Stimulated activated CD8-positive, alpha-beta memory T cell treated with anti-CD3 and anti-CD28 coated beads, Interleukin-15, amount 100 ng/mL, for 24 hours (primary cell): ENCODE measurements at regions not wholly inside any gene's neighbourhood (a gene's known extent, or its start where the extent isn't known, plus 50 kb on each side); places are given as distances from the start of the nearest gene placed in this dataset.

Experiments
- DNase-seq: peaks from one replicate; pipeline ENCODE4 v3.0.0-alpha.2; 2020; ENCODE audit warnings: low read depth

DNA sequence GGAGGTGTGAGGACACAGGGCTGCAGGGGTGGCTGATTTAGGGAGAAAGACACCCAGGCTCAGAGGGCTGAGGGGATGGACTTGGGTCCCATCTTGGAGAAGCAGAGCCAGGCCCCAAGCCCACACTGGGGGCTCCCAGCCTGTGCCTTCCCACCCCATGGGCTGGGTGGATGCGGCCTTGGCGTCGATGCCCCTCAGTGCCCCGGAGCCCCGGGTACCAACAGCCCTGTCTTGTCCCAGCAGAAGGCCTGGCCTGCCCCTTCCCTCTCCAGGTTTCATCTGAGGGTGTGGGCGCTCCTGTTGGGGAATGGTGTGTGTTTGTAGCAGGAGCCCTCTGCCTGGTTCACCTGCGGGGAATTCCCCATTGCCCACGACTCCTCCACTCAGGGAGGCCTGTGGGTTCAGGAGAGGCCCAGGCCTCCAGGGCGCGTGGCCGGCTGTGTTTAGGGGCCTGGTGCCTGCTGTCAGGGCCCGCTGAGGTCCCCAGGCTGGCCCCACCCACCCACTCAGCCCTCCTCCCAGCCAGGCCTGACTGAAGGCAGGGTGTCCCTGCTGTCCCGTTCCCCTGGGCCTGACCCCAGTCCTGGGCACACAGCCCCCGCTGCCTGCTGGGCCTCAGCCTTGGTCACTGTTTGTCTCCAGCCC lies 51.1 kb upstream of the BEGAIN start:
- DNase-seq: no peak

DNA sequence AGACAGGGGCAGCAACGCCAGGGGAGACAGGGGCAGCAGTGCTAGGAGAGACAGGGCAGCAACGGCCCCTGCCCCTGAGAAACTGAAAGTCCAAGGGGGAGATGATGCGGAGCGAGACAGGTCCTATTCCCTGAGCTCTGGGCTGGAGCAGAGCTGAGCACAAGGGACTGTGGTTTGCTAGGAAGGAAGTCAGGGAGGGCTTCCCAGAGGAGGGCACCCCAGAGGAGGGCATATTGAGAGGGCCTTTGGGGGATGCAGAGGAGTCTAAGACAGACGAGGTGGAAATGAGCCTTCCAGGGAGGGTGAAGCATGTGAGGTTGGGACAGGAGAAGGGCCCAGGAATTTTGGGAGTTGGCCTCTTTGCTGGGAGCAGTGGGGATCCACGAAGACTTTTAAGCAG lies 52.1 kb upstream of the BEGAIN start:
- DNase-seq: no peak

DNA sequence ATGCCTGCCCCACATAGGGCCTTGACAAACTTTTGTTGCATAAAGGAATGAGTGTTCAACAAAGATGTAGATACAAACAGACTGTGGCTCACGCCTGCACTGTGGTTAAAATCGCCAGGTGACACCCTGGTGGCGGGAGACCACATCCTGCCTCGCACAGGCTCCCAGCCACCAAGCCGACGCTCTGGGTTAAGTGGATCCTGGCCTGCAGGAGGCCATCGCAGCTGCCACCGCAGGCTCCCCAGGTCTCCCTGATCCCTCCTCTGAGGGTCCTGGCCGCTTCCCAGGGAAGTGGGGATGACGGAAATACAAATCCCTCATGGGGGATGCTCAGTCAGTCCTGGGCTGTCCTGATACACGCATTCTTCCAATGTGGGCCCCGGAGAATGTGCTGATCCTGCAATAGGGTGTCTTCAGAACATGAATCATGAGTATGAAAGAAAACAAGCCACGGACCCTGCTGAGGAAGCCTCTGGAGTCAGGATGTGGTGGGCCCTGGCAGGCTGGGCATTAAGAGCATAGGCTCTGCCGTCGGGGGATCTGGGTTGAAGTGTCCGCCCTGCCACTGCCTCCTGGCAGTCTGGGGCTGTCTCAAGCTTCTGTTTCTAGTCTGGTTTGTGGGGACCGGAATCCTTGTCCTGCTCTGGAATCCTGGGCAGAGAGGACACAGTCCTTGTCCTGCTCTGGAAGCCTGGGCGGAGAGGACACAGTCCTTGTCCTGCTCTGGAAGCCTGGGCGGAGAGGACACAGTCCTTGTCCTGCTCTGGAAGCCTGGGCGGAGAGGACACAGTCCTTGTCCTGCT lies 53.5 kb upstream of the BEGAIN start:
- peak; percentile 31 for DNase-seq

DNA sequence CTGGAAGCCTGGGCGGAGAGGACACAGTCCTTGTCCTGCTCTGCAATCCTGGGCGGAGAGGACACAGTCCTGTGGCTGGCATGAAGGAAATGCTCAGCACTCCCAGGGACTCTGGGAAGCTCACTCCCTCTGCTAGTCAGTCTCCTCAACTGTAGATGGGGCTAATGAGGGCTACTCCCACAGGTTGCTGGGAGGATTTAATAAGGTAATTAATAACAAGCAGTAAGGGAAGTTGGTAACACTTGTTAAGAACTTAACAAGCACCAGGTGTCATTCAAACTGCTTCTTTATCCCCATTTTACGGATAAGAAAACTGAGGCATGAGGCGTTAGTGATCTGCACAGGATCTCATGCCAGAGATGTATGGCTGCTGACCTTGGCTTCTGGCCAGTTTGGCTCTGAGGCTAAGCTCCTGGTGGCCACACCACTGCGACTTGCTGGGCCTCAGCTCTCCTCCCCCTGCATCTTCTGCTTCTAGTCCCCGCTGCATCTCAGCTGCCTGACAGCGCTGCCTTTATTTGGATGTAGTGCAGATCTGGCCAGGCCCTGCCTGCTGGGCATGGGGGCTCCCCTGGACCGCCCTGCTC lies 54.1 kb upstream of the BEGAIN start:
- no peak for DNase-seq

DNA sequence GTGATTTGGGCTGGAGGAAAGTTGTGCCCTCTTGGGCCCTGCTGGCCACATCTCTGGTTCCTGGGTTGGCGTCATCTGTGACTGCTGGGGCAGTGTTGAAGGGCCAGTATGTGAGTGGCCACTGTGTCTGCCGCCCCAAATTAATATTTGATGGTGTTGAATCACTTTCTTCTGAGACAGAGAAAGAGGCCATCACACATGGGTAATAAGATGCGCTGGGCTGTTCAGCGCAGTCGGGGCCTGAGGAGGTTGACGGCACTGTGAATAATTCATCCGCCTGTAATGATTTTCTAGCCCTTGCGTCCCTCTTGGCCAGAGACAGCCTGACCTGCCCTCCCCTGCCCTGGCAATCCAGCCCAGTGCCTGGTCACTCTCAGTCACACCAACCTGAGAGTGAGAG lies 56.2 kb upstream of the BEGAIN start:
- no peak for DNase-seq

DNA sequence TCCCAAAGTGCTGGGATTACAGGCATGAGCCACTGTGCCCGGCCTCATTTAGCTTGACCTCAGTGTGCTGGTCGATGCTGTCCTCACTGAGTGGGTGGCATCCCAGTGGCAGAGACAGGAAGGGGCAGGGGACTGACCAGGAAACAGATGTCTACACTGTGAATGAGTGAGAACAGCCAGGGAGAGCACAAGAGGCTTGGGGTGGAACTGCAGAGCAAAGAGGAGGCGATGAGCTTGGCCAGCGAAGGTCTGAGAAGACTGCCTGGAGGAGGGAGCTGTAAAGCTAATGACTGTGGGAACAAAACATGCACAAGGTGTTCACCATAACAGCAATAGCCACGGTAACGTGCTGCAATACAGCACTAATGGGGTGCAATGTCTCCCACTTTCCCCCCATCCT lies 57.2 kb upstream of the BEGAIN start:
- DNase-seq: no peak

DNA sequence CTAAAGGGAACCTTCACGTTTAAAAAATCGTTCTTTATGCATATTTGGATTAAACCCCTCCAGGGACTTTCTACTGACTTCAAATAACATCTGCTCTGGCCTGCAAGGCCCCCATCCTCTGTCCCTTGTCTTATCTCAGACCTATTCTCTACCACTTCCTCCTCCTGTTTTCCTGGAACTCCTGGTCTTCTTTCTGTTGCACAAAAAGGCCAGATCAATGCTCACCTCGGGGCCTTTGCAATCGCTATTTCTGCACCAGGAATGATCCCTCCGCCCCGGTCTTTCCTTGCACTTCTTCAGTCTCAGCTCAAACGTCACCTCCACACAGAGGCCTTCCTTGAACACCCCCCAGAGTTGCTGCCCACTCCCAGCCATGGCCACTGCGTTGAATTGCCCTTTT lies 57.6 kb upstream of the BEGAIN start:
- DNase-seq: no peak

DNA sequence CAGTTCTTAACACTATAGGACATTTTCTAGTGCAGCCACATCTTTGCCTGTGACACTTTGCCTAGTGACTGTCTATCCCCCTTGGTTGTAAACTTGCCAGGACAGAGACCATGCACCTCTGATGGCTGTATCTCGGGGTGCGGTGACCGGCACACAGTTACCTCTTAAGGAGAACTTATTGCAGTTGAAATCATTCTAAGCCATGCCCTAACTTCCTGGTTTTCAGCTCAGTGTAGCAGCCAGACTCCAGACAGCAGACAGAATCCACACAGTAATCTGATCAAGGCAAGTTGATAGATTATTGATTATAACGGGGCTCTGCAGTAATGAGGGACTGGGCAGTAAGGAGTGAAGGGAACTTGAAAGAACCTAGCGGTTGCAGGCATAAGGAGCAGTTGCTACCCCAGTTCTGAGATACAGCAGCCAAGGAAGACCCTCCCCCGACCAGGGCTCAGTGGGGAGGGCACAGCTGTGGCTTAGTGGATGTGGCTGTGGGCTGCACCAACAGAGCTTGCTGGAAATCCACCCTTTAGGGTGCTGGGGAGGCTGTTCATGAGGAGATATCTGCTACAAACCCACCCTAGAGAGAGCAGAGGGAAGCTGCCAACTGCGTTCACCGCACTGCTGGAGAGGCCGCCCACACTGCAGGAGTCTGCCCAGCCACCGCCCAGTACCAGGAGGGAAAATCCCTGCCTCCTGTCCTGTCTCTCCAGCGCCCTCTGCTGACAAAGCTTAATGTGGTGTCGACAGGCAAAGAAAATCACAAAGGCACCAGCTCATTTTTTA lies 58.2 kb upstream of the BEGAIN start:
- DNase-seq: peak; percentile 71

DNA sequence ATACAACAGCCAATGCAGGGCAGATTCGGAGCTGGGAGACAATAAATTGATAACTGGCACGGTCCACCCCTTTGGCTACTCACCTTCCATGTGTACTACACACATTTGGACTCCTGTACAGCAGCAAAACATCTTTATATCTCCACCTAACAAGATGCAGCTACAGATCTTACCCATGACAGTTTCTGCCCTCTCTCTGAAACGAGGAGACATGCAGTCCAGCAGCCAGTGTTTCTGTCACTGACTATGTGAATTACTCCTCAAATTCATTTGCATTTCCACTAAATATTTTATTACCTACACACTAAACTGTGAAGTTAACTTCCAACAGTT lies 58.7 kb upstream of the BEGAIN start:
- no peak for DNase-seq

DNA sequence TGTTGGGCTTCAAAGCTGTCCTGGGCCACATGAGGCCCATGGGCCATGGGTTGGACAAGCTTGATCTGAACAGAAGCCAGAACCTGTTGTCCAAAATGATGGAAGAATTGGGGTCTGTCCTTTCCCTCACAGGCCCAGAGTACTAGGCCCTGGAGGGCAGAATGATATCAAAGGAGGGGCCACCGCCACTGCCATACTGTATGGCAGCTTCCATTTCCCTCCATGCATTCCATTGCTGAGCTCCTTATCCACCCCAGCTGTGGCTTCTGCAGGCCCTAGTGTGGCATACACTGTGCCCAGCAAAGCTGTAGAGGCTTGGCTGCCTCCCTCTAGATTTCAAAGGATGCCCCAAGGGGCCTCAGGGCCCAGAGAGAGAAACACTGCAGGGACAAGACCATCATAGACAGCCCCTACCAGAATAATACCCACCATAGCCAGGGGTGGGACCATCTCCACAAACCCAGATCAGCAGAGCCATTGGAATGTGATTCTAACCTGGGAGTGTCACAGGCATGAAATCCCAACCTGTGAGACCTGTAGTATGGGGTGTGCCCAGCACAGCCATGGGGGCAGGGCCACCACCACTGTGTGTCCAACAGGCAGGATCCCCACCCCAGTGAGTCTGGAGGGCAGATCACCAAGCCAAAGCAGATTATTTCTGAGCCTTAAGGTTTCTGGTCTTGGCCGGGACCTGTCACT lies 61.4 kb upstream of the BEGAIN start:
- no peak for DNase-seq

DNA sequence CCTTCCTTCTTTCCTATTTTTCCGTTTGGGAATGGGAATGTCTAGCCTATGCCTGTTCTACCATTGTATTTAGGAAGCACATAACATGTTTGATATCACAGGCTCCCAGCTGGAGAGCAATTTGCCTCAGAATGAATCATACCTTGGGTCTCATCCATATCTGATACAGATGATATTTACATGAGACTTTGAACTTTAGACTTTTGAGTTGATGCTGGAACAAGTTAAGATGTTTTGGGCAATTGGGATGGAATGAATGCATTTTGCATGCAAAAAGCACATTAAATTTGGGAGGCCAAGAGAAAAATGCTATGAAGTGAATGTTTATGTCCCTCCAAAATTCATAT lies 61.9 kb upstream of the BEGAIN start:
- DNase-seq: no peak

DNA sequence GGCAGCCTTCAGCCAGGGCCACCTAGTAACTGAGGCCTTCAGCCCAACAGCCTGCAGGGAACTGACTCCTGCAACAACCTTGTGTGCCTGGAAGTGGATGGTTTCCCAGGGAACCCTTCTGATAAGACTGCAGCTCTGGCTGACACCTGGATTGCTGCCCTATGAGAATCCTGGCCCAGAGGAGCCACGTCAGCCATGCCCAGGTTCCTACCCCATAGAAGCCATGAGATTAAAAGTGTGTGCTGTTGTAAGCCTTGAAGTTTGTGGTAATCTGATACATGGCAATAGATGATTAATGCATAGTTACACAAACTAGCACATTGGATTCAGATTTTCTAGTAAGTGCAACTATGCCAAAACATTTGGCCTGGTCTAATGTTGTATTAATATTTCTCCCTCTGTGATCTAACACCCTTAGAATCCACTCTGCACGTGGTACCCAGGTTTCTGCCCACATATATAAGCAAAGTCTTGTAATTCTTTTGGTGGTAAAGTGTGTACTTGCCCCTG lies 64.8 kb upstream of the BEGAIN start:
- no peak for DNase-seq

DNA sequence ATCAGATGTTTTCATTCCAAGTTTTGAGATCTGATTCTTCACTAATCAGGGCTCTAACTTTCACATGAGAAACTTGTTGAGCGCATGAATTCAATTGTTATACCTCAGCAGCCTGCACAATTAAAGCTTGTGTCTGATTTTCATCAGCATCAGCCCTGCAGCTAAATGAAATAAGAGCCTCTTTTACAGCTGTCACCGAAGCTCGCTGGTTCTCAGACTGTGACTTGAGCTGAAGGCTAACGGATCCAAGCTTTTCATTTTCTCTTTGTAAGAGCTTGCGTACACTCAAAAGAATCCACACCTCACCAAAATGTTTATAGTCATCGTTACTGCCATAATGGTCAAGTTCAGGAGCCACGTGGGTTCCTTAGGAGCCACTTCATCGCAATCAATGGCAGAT lies 65.5 kb upstream of the BEGAIN start:
- DNase-seq: no peak

DNA sequence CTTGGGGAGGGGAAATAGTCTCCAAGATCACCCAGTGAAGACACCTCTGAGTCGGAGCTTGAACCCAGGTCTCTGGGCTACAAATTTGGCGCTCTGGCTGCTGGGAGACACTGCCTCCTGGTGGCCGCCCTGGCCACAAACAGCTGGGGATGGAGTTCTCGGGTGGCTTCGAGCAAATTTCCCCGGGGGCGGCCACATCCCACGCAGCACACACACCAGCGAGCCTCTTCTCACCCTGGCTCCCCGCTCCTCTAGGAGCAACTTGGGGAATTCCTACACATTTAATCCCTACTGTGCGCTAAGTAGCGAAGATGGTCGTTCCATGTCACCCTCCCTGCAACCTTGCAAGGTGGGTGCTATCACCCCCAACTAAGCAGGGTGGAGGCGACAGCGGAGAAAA lies 66.2 kb upstream of the BEGAIN start:
- DNase-seq: no peak

DNA sequence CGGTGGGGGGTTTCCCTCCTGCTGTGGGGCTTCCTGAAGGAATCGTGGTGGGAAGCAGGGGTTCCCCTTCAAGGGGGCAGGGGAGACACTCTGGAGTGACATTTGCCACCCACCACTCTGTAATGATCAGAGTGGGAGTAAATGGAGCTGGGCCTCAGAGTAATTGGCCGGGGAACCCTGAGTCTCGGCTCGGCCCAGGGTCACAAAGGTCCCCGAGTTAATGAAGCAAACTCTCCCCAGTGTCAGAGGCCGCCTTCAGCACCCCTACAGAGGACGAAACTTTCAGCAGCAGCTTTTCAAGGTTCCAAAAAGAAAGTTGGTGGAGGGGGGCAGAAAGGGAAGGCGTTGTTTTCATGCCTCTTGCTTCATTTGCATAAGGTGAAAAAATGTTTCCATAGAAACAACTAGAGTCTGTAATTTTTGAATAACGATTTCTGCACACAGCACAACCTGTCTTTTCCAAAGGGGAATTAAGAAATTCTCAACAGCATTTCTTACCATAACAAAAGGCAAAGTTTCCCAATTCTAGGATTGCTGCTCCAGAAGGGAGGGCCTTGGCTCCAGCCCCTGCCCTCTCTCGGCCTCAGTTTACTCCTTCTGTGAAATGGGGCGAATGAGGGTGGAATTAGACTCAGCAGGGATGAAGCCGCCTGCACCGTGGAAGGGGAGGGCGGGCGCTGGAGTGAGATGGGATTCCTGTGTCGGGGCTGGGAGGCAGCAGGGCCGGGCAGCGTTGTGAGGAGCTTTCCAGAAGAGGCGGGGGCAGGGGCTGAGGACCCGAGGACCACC lies 67.0 kb upstream of the BEGAIN start:
- no peak for DNase-seq

DNA sequence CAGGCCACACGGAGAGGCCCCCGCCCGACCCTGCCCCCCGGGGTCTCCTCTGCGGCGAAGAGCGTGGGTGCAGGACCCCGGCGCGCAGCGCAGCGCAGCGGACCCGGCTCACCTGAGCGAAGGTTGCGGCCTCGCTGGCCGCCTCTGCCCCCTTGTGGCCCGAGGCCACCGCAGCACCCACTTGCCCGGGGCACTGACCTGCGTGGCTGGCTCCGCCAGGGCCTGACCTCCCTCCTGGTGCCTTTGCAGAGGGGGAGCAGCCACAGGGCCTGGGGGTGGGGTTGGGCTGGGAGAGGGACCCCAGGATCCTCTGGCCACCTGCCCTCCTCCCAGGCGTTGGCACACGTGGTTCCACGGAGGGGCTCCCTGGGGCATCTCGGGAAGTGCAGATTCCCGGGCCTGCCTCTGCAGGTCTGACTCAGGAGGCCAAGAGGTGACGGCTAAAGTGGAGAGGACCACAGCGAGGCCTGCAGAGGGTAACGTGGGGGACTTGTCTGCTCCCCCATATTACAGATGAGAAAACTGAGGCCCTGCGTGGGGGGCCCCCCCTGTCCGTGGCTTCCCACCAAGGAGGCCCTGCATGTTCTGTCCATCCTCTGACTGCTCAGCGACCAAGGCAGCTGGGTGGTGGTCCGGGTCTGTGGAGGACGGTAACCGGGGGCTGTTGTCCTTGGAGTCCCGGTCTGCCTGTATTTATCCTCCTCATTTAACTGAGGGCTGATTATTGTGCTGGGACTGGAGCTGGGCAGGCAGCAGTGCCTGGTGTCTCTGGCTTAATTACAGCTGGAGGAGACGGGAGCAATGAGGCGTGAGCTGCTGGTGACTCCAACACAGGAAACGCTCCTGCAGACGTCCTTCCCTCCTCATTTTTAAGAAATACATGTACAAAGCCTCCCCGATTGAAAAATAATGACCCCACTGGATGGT lies 67.9 kb upstream of the BEGAIN start:
- DNase-seq: no peak

DNA sequence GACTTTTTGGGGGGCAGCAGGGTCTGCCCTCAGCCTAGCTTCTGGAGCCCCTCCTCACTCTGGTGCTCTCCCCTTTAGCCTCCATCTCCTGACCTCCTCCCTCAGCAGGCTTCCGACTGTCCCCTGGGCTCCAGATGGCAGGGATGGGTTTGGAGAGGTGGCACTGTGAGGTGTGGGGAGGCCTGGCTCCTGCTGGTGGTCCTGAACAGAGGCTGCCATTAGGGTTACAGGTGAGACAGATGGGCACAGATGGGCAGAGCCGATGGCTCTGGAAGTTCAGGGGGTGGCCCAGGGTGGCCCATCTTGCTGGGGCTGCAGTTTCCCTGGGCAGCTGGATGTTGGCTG lies 68.5 kb upstream of the BEGAIN start:
- DNase-seq: no peak

DNA sequence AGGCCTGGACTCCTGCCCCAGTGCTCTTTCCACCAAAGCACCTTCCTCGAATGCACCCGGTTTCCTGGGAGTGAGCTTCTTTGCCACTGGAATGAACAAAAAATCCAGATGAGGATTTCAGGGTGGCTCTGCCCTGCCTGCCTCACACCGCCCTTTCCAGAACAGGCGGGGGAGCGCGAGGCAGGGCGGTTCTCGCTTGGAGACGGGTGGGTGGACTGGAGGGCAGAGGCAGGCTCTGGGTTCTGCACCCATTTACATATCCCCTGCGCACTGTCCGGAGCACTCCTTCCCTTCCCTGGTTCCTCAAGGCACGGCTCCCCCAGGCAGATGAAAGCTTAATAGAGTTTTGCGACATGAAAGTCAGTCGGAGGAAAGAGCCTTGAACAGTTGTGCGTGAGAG lies 69.7 kb upstream of the DLK1 start:
- no peak for DNase-seq

DNA sequence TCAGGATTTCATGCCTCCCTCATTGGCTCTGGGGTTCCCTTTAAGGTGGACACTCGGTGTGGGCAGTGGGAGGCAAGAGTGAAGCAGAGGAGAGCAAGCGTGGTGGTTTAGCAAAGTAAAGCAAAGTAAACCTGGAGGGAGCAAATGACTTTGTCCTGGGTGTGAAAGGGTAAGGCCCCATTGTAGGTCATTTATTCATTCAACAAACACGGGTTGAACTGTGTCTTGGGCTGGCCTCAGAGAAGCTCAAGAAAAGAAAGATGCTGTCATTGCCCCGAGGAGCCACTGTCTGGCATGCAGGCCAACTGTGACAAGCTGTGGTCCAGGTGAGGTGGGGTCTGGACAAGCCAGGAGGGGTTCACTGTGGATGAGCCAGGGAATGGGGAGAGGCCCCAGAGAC lies 68.9 kb upstream of the DLK1 start:
- no peak for DNase-seq

DNA sequence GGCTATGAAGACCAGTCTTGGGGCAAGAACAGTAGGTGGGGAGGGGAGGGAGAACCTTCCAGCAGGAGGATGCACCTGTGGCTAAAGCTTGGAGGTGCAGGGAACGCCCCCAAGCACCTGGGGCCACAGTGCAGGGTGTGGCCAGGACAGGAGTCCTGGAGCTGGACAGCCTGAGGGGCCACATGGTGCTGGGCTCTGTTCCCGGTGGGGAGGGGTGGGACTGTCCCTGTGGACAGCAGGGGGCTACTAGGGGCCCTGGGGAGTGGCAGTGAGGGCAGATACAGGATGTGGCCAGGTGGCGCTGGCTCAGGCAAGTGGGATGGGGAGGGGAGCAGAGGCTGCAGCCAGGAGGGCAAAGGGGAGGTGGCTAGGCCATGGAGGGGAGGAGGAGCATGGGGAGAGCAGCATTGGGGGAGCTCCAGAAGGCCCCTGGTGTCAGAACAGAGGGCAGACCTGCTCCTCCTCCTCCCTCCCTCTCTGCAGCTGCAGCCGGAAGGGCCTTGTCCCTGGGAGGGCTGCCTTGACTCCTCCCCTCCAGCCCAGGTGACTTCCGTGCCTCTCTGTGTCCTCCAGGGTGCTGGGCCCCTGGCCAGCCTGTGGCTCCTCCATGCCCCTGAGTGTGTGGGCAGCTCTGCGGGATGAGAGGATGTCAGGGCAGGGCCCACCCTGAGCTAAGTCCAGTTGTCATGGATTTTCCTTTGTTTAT lies 68.4 kb upstream of the DLK1 start:
- no peak for DNase-seq
